ENCODE measurements at regions not wholly inside any gene's neighbourhood (a gene's known extent, or its start where the extent isn't known, plus 50 kb on each side); places are given as distances from the start of the nearest gene placed in this dataset.

GRCh38 chr9:107994648-107995047 is 505.1 kb upstream of the KLF4 start:
- DNase-seq (ENCODE audit: low spot score): no peak

- DNase-seq (ENCODE audit: low spot score): no peak
Observed at GRCh38 chr9:107992271-107992670, 502.7 kb upstream of the KLF4 start.

- no peak for DNase-seq (ENCODE audit: low spot score)
Observed at GRCh38 chr9:107991581-107991980, 502.0 kb upstream of the KLF4 start.

GRCh38 chr9:107989544-107989943 is 500.0 kb upstream of the KLF4 start:
- DNase-seq (ENCODE audit: low spot score): no peak

GRCh38 chr9:107989099-107989498 is 499.5 kb upstream of the KLF4 start:
- DNase-seq (ENCODE audit: low spot score): no peak

GRCh38 chr9:107984956-107985355 is 495.4 kb upstream of the KLF4 start:
- no peak for DNase-seq (ENCODE audit: low spot score)

- DNase-seq (ENCODE audit: low spot score): no peak
Observed at GRCh38 chr9:107983762-107984161, 494.2 kb upstream of the KLF4 start.

GRCh38 chr9:107983181-107983603 is 493.6 kb upstream of the KLF4 start:
- no peak for DNase-seq (ENCODE audit: low spot score)

GRCh38 chr9:107982745-107983144 is 493.2 kb upstream of the KLF4 start:
- no peak for DNase-seq (ENCODE audit: low spot score)

- no peak for DNase-seq (ENCODE audit: low spot score)
Observed at GRCh38 chr9:107982001-107982400, 492.4 kb upstream of the KLF4 start.

GRCh38 chr9:107980984-107981383 is 491.4 kb upstream of the KLF4 start:
- no peak for DNase-seq (ENCODE audit: low spot score)

GRCh38 chr9:107976767-107977166 is 487.2 kb upstream of the KLF4 start:
- DNase-seq (ENCODE audit: low spot score): no peak

- DNase-seq (ENCODE audit: low spot score): no peak
Observed at GRCh38 chr9:107975426-107976010, 485.9 kb upstream of the KLF4 start.

GRCh38 chr9:107973451-107973850 is 483.9 kb upstream of the KLF4 start:
- DNase-seq (ENCODE audit: low spot score): no peak

- no peak for DNase-seq (ENCODE audit: low spot score)
Observed at GRCh38 chr9:107972346-107972745, 482.8 kb upstream of the KLF4 start.

GRCh38 chr9:107971241-107971640 is 481.7 kb upstream of the KLF4 start:
- no peak for DNase-seq (ENCODE audit: low spot score)

- no peak for DNase-seq (ENCODE audit: low spot score)
Observed at GRCh38 chr9:107970726-107971125, 481.2 kb upstream of the KLF4 start.

GRCh38 chr9:107969727-107970126 is 480.2 kb upstream of the KLF4 start:
- no peak for DNase-seq (ENCODE audit: low spot score)

- DNase-seq (ENCODE audit: low spot score): no peak
Observed at GRCh38 chr9:107969141-107969540, 479.6 kb upstream of the KLF4 start.

GRCh38 chr9:107963246-107963645 is 473.7 kb upstream of the KLF4 start:
- no peak for DNase-seq (ENCODE audit: low spot score)

GRCh38 chr9:107960916-107961315 is 471.3 kb upstream of the KLF4 start:
- no peak for DNase-seq (ENCODE audit: low spot score)

GRCh38 chr9:107954312-107954711 is 464.7 kb upstream of the KLF4 start:
- DNase-seq (ENCODE audit: low spot score): no peak

GRCh38 chr9:107953556-107954125 is 464.1 kb upstream of the KLF4 start:
- DNase-seq (ENCODE audit: low spot score): no peak

GRCh38 chr9:107952773-107953172 is 463.2 kb upstream of the KLF4 start:
- DNase-seq (ENCODE audit: low spot score): no peak

All from H4 (cell line).